H1 (cell line): ENCODE measurements at regions not wholly inside any gene's neighbourhood (a gene's known extent, or its start where the extent isn't known, plus 50 kb on each side); places are given as distances from the start of the nearest gene placed in this dataset.
"Not testable (repeated sequence)": the region's sequence is repeated elsewhere in the genome, so short reads cannot be mapped to it uniquely, and the experiment has no call there.

ENCODE experiments used
- CTCF ChIA-PET: fragments of 300-600 bp; sonication (Branson Sonifier 250); formaldehyde crosslinking; loops from one replicate; lab custom pipeline; 2021; ENCODE audit not compliant: partially characterized antibody; lab: Charles Lee
- POLR2A ChIA-PET: fragments of 300-600 bp; sonication (Branson Sonifier 250); formaldehyde crosslinking; loops from one replicate; lab custom pipeline; 2021; ENCODE audit warnings: inconsistent platforms; ENCODE audit not compliant: partially characterized antibody; lab: Charles Lee
- DNase-seq, 2 experiments: peaks; one replicate each; pipeline versions ENCODE4 v3.0.0 to v3.0.0-alpha.2; 2010 to 2022; ENCODE audit warnings: low spot score in 2 of 2, low read depth in 1 of 2, mixed read lengths in 1 of 2
- FAIRE-seq: peaks from 2 replicates; lab custom pipeline; 2011; peaks lifted over from hg19 to GRCh38; lab: Jason Lieb, UNC
- H2AFZ ChIP-seq: 2 replicates; pipeline ENCODE4 v1.8.1; 2012; ENCODE audit warnings: low read length, inconsistent platforms
- H2AK5ac ChIP-seq: 2 replicates; pipeline ENCODE4 v1.6.1; 2013; ENCODE audit warnings: low read depth, low read length
- H2BK120ac ChIP-seq: replicated peaks from 2 replicates; pipeline ENCODE3; 2013; ENCODE audit warnings: low read depth, low read length, inconsistent platforms
- H2BK12ac ChIP-seq: 2 replicates; pipeline ENCODE4 v1.6.1; 2013; ENCODE audit warnings: low read depth, low read length
- H2BK15ac ChIP-seq: 2 replicates; pipeline ENCODE4 v1.6.1; 2013; ENCODE audit warnings: low read length
- H2BK20ac ChIP-seq: 2 replicates; pipeline ENCODE4 v1.6.1; 2013; ENCODE audit warnings: low read length
- H2BK5ac ChIP-seq: 2 replicates; pipeline ENCODE4 v1.6.1; 2013; ENCODE audit warnings: low read depth, low read length
- H3K14ac ChIP-seq: 2 replicates; pipeline ENCODE4 v1.6.1; 2013; ENCODE audit warnings: inconsistent platforms; ENCODE audit not compliant: insufficient read length
- H3K18ac ChIP-seq: 2 replicates; pipeline ENCODE4 v1.6.1; 2013; ENCODE audit warnings: low read length; ENCODE audit errors: extremely low read depth
- H3K23ac ChIP-seq: 2 replicates; pipeline ENCODE4 v1.6.1; 2013; ENCODE audit warnings: inconsistent platforms; ENCODE audit not compliant: insufficient read length
- H3K23me2 ChIP-seq: 2 replicates; pipeline ENCODE4 v1.6.1; 2013; ENCODE audit warnings: low read depth, low read length
- H3K27ac ChIP-seq: 2 replicates; pipeline ENCODE4 v1.6.1; 2011; ENCODE audit warnings: low read depth, low read length, inconsistent platforms
- H3K27me3 ChIP-seq, 4 experiments: replicated peaks in 1 of 4; 1 replicate in 1 of 4; 2 replicates in 3 of 4; pipeline versions ENCODE4 v1.6.1 to v1.8.1; 2011 to 2013; ENCODE audit warnings: low read length in 3 of 4, mild to moderate bottlenecking in 3 of 4, inconsistent platforms in 2 of 4, mixed read lengths in 2 of 4, moderate library complexity in 1 of 4; ENCODE audit not compliant: control insufficient read depth in 3 of 4, insufficient read depth in 3 of 4; ENCODE audit errors: extremely low read depth in 1 of 4
- H3K36me3 ChIP-seq, 4 experiments: 2 replicates each; pipeline versions ENCODE4 v1.6.1 to v1.8.1; 2011 to 2013; ENCODE audit warnings: mild to moderate bottlenecking in 4 of 4, low read length in 3 of 4, moderate library complexity in 2 of 4, control low read depth in 1 of 4, inconsistent platforms in 1 of 4; ENCODE audit not compliant: insufficient read depth in 4 of 4, control insufficient read depth in 2 of 4
- H3K4ac ChIP-seq: replicated peaks from 2 replicates; pipeline ENCODE3; 2013; ENCODE audit warnings: low read length, low read depth, mixed read lengths, inconsistent platforms; ENCODE audit not compliant: insufficient read length
- H3K4me1 ChIP-seq, 4 experiments: replicated peaks in 1 of 4; 1 replicate in 1 of 4; 2 replicates in 3 of 4; pipeline versions ENCODE4 v1.6.1 to v1.8.1; 2011 to 2013; ENCODE audit warnings: low read length in 3 of 4, inconsistent platforms in 2 of 4, mixed read lengths in 1 of 4; ENCODE audit not compliant: insufficient read depth in 4 of 4, control insufficient read depth in 3 of 4
- H3K4me2 ChIP-seq, 2 experiments: 2 replicates each; pipeline versions ENCODE4 v1.6.1 to v1.8.1; 2011 to 2013; ENCODE audit warnings: low read depth in 2 of 2, low read length in 2 of 2, control low read depth in 1 of 2, inconsistent platforms in 1 of 2, mild to moderate bottlenecking in 1 of 2; ENCODE audit not compliant: insufficient read depth in 1 of 2
- H3K4me3 ChIP-seq, 4 experiments: fragments of 200-600, 300-600 bp in 1 of 4; sonication (generic), shearing (Covaris generic), sonication (Bioruptor Twin) in 1 of 4; 2 replicates each; pipeline versions ENCODE4 v1.5.1 to v1.8.1; 2011 to 2016; ENCODE audit warnings: low read length in 4 of 4, low read depth in 3 of 4, control low read depth in 2 of 4, inconsistent platforms in 2 of 4, mild to moderate bottlenecking in 2 of 4, mixed read lengths in 1 of 4, moderate library complexity in 1 of 4; ENCODE audit not compliant: insufficient read depth in 2 of 4; ENCODE audit errors: extremely low read depth in 1 of 4
- H3K56ac ChIP-seq: replicated peaks from 2 replicates; pipeline ENCODE3; 2013; ENCODE audit warnings: low read depth, mild to moderate bottlenecking, mixed read lengths, low read length, inconsistent platforms; ENCODE audit not compliant: insufficient read length
- H3K79me1 ChIP-seq: 2 replicates; pipeline ENCODE4 v1.6.1; 2013; ENCODE audit warnings: low read depth, low read length, control low read depth
- H3K79me2 ChIP-seq, 2 experiments: 2 replicates each; pipeline versions ENCODE4 v1.6.1 to v1.8.1; 2012 to 2013; ENCODE audit warnings: low read length in 2 of 2, mild to moderate bottlenecking in 2 of 2, inconsistent platforms in 1 of 2; ENCODE audit not compliant: insufficient read depth in 2 of 2, control insufficient read depth in 1 of 2
- H3K9ac ChIP-seq, 4 experiments: replicated peaks in 1 of 4; 1 replicate in 1 of 4; 2 replicates in 3 of 4; pipeline versions ENCODE4 v1.6.1 to v1.8.1; 2011 to 2013; ENCODE audit warnings: low read depth in 3 of 4, low read length in 3 of 4, control low read depth in 2 of 4, mild to moderate bottlenecking in 2 of 4, moderate library complexity in 2 of 4, inconsistent platforms in 1 of 4; ENCODE audit errors: extremely low read depth in 1 of 4
- H3K9me3 ChIP-seq, 2 experiments: 2 replicates each; pipeline versions ENCODE4 v1.6.1 to v1.8.1; 2012 to 2013; ENCODE audit warnings: mild to moderate bottlenecking in 2 of 2, moderate library complexity in 2 of 2, control low read depth in 1 of 2, inconsistent platforms in 1 of 2, low read depth in 1 of 2, low read length in 1 of 2, mixed read lengths in 1 of 2; ENCODE audit not compliant: insufficient read depth in 2 of 2
- H4K20me1 ChIP-seq, 2 experiments: replicated peaks in 1 of 2; 2 replicates each; pipeline versions ENCODE3 to v1.8.1; 2011 to 2013; ENCODE audit warnings: inconsistent platforms in 2 of 2, low read length in 2 of 2, mild to moderate bottlenecking in 1 of 2; ENCODE audit not compliant: insufficient read depth in 2 of 2, control insufficient read depth in 1 of 2
- H4K5ac ChIP-seq: 2 replicates; pipeline ENCODE4 v1.6.1; 2013; ENCODE audit warnings: low read length, low read depth, mixed read lengths, inconsistent platforms; ENCODE audit not compliant: insufficient read length
- H4K8ac ChIP-seq: 2 replicates; pipeline ENCODE4 v1.8.0; 2013; ENCODE audit warnings: mild to moderate bottlenecking, moderate library complexity, low read length, inconsistent platforms; ENCODE audit not compliant: insufficient read depth; ENCODE audit errors: extremely low read depth
- H4K91ac ChIP-seq: replicated peaks from 2 replicates; pipeline ENCODE3; 2013; ENCODE audit warnings: low read length, mixed read lengths, inconsistent platforms; ENCODE audit not compliant: insufficient read length
- WGBS, 2 experiments: shearing (Covaris generic) in 1 of 2; methylation state at CpG; one replicate each; pipeline versions ENCODE4 v1.1.6 to v1.1.7; 2013 to 2015; ENCODE audit warnings: low lambda C conversion rate in 2 of 2, mixed read lengths in 2 of 2, inconsistent platforms in 1 of 2, low coverage in 1 of 2, missing lambda C conversion rate in 1 of 2; ENCODE audit not compliant: insufficient replicate concordance in 2 of 2, insufficient coverage in 1 of 2, insufficient read length in 1 of 2; ENCODE audit errors: extremely low coverage in 1 of 2, missing lambda C conversion rate in 1 of 2; 5-methylcytosine and 5-hydroxymethylcytosine counted together

DNA sequence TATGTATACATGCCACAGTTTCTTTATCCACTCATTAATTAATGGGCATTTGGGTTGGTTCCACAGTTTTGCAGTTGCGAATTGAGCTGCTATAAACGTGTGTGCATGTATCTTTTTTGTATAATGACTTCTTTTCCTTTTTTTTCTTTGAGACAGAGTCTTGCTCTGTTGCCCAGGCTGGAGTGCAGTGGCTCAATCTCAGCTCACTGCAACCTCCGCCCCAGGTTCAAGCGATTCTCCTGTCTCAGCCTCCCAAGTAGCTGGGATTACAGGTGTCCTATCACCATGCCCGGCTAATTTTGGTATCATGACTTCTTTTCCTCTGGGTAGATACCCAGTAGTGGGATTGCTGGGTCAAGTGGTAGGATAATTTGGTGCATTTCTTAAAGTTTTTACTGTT lies 211.4 kb downstream of the BCAS1 start:
- H4K20me1 ChIP-seq, H3K27ac ChIP-seq, H2AFZ ChIP-seq, DNase-seq, H3K4ac ChIP-seq, H3K18ac ChIP-seq, H2BK15ac ChIP-seq, H2BK120ac ChIP-seq, H3K4me3 ChIP-seq, H3K9ac ChIP-seq, H3K23me2 ChIP-seq, H3K23ac ChIP-seq, H3K79me2 ChIP-seq, H3K79me1 ChIP-seq, H2BK20ac ChIP-seq, H3K4me2 ChIP-seq, H3K9me3 ChIP-seq, H3K27me3 ChIP-seq, H4K8ac ChIP-seq, H3K56ac ChIP-seq, FAIRE-seq, H3K14ac ChIP-seq, H2BK5ac ChIP-seq, H3K4me1 ChIP-seq, H2AK5ac ChIP-seq, H4K91ac ChIP-seq, H3K36me3 ChIP-seq, H4K5ac ChIP-seq, H2BK12ac ChIP-seq: not testable (repeated sequence)
- POLR2A ChIA-PET, result interaction anchor here (0.7 to 1.0 kb wide), 3 partner anchors 60 to 294 kb away, joined by 3 read pairs; no protein-coding TSS in a partner anchor
- 92% methylated on average over 5 of the region's 5 CpGs; no CpG with 5 or more reads in 1 of the 2 experiments for WGBS, 2 experiments
- CTCF ChIA-PET, result interaction anchor here (0.7 to 2.1 kb wide), 4 partner anchors 56 to 81 kb away, joined by 3 to 8 read pairs (median 4); no protein-coding TSS in a partner anchor

DNA sequence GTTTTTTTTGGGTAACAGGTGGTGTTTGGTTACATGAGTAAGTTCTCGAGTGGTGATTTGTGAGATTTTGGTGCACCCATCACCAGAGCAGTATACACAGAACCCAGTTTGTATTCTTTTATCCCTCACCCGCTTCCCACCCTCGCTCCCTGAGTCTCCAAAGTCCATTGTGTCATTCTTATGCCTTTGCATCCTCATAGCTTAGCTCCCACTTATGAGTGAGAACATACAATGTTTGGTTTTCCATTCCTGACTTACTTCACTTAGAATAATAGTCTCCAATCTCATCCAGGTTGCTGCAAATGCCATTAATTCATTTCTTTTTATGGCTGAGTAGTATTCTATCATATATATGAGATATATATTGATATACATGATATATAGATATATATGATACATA lies 211.9 kb downstream of the BCAS1 start:
- H3K79me1 ChIP-seq, H2BK20ac ChIP-seq, H3K4ac ChIP-seq, H4K20me1 ChIP-seq, H4K8ac ChIP-seq, H3K56ac ChIP-seq, H3K4me3 ChIP-seq, H3K9me3 ChIP-seq, H3K23me2 ChIP-seq, H2AK5ac ChIP-seq, H3K79me2 ChIP-seq, H3K14ac ChIP-seq, H2BK5ac ChIP-seq, H4K91ac ChIP-seq, H3K4me1 ChIP-seq, H3K4me2 ChIP-seq, H3K27me3 ChIP-seq, H2BK15ac ChIP-seq, H3K27ac ChIP-seq, H3K18ac ChIP-seq, H3K23ac ChIP-seq, FAIRE-seq, H2AFZ ChIP-seq, H2BK12ac ChIP-seq, H3K9ac ChIP-seq, DNase-seq, H2BK120ac ChIP-seq, H4K5ac ChIP-seq, H3K36me3 ChIP-seq: not testable (repeated sequence)
- WGBS, 2 experiments, result 91% methylated on average over 3 of the region's 3 CpGs; no CpG with 5 or more reads in 1 of the 2 experiments
- POLR2A ChIA-PET, result interaction anchor here (1.0 kb wide), 1 partner anchor 294 kb away, joined by 3 read pairs; no protein-coding TSS in a partner anchor
- CTCF ChIA-PET, result interaction anchor here (0.7 to 2.1 kb wide), 3 partner anchors 58 to 122 kb away, joined by 3 to 8 read pairs (median 4); no protein-coding TSS in a partner anchor
